Nucleus accumbens (tissue), 56 donors: ENCODE measurements at regions not wholly inside any gene's neighbourhood (a gene's known extent, or its start where the extent isn't known, plus 50 kb on each side); places are given as distances from the start of the nearest gene placed in this dataset.
"Not testable (repeated sequence)": the region's sequence is repeated elsewhere in the genome, so short reads cannot be mapped to it uniquely, and the experiment has no call there.

Experiments used
- DNase-seq, 56 donors: peaks; one replicate each; lab custom pipeline; 2025; lab: John Stamatoyannopoulos, UW

GRCh38 chr7:54343511-54343910 is 198.7 kb upstream of the VSTM2A start:
- no peak for DNase-seq

- DNase-seq = no peak
These were observed 196.4 kb upstream of the VSTM2A start for GRCh38 chr7:54345746-54346145.

GRCh38 chr7:54349229-54349628 is 192.9 kb upstream of the VSTM2A start:
- DNase-seq = no peak

- no peak for DNase-seq
These were observed 187.7 kb upstream of the VSTM2A start for GRCh38 chr7:54354436-54354835.

GRCh38 chr7:54355842-54356241 is 186.3 kb upstream of the VSTM2A start:
- DNase-seq = no peak

- DNase-seq = peak in 1 of 56 donors; percentile 5
These were observed 181.9 kb upstream of the VSTM2A start for GRCh38 chr7:54360075-54360840.

- DNase-seq = no peak
These were observed 151.6 kb upstream of the VSTM2A start for GRCh38 chr7:54390565-54390964.

GRCh38 chr7:54392935-54393334 is 149.2 kb upstream of the VSTM2A start:
- no peak for DNase-seq

GRCh38 chr7:54394834-54395233 is 147.3 kb upstream of the VSTM2A start:
- DNase-seq = no peak

GRCh38 chr7:54397836-54398612 is 144.2 kb upstream of the VSTM2A start:
- no peak for DNase-seq

- no peak for DNase-seq
These were observed 143.3 kb upstream of the VSTM2A start for GRCh38 chr7:54398863-54399262.

- no peak for DNase-seq
These were observed 132.3 kb upstream of the VSTM2A start for GRCh38 chr7:54409917-54410316.

GRCh38 chr7:54416678-54417077 is 125.5 kb upstream of the VSTM2A start:
- DNase-seq = no peak

GRCh38 chr7:54419209-54419608 is 123.0 kb upstream of the VSTM2A start:
- DNase-seq = no peak

GRCh38 chr7:54426406-54426805 is 115.8 kb upstream of the VSTM2A start:
- no peak for DNase-seq

- no peak for DNase-seq
These were observed 113.1 kb upstream of the VSTM2A start for GRCh38 chr7:54429111-54429510.

- DNase-seq = no peak
These were observed 102.8 kb upstream of the VSTM2A start for GRCh38 chr7:54439391-54439790.

- not testable (repeated sequence) for DNase-seq
These were observed 98.0 kb upstream of the VSTM2A start for GRCh38 chr7:54444046-54444686.

GRCh38 chr7:54453168-54453567 is 89.0 kb upstream of the VSTM2A start:
- not testable (repeated sequence) for DNase-seq

- DNase-seq = not testable (repeated sequence)
These were observed 87.5 kb upstream of the VSTM2A start for GRCh38 chr7:54454700-54455099.

- DNase-seq = no peak
These were observed 77.1 kb upstream of the VSTM2A start for GRCh38 chr7:54465095-54465494.
